ENCODE measurements at regions not wholly inside any gene's neighbourhood (a gene's known extent, or its start where the extent isn't known, plus 50 kb on each side); places are given as distances from the start of the nearest gene placed in this dataset.
"Not testable (repeated sequence)": the region's sequence is repeated elsewhere in the genome, so short reads cannot be mapped to it uniquely, and the experiment has no call there.

DNA sequence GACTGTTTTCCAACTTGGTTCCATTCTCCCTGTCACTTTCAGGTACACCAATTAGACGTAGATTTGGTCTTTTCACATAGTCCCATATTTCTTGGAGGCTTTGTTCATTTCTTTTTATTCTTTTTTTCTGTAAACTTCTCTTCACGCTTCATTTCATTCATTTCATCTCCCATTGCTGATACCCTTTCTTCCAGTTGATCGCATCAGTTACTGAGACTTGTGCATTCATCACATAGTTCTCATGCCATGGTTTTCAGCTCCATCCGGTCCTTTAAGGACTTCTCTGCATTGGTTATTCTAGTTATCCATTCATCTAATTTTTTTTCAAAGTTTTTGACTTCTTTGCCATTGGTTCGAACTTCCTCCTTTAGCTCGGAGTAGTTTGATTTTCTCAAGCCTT lies 66.9 kb upstream of the ADAMTS3 start:
- not testable (repeated sequence) for H4K20me1 ChIP-seq (ENCODE audit: control insufficient read depth, insufficient read depth, insufficient read length); H3K23ac ChIP-seq (ENCODE audit: insufficient read length, low read depth, low read length); H3K4me3 Mint-ChIP-seq; DNase-seq; H3K79me1 ChIP-seq (ENCODE audit: insufficient read depth, low read depth, low read length, poor library complexity, severe bottlenecking); H3K79me2 ChIP-seq (ENCODE audit: insufficient read depth, low read length); H2BK12ac ChIP-seq (ENCODE audit: insufficient read length, low read depth, low read length); H2AFZ ChIP-seq (ENCODE audit: low read length); H3K27ac ChIP-seq (ENCODE audit: insufficient read length, low read depth, low read length); H3K4me1 ChIP-seq (ENCODE audit: insufficient read depth, low read length); H4K91ac ChIP-seq (ENCODE audit: insufficient read length, low read depth, low read length); H3K23me2 ChIP-seq (ENCODE audit: insufficient read length, low read depth, low read length, poor library complexity, severe bottlenecking); H3K4me2 ChIP-seq (ENCODE audit: insufficient read depth, insufficient read length, low read length); H2BK15ac ChIP-seq (ENCODE audit: low read depth, low read length); H4K5ac ChIP-seq (ENCODE audit: insufficient read length, low read depth, low read length); H3K18ac ChIP-seq (ENCODE audit: insufficient read length, low read depth, low read length); H2BK20ac ChIP-seq (ENCODE audit: low read depth, low read length, poor library complexity, severe bottlenecking); H3K4me1 Mint-ChIP-seq; H3T11ph ChIP-seq (ENCODE audit: low read length); H3K4ac ChIP-seq (ENCODE audit: low read depth, low read length); H2BK120ac ChIP-seq (ENCODE audit: low read depth, low read length, poor library complexity, severe bottlenecking); H2AK5ac ChIP-seq (ENCODE audit: insufficient read length, low read length); H3K14ac ChIP-seq (ENCODE audit: insufficient read depth, low read length); H4K8ac ChIP-seq (replicated peaks; ENCODE audit: insufficient read length, low read depth, low read length); H3K27me3 ChIP-seq (ENCODE audit: insufficient read depth, low read length); H3K27me3 Mint-ChIP-seq (ENCODE audit: low read depth); H2BK5ac ChIP-seq (ENCODE audit: insufficient read length, low read length); H3K9ac ChIP-seq (ENCODE audit: extremely low read depth, insufficient read length, low read length); H3K56ac ChIP-seq (ENCODE audit: insufficient read length, low read depth, low read length); H3K27ac Mint-ChIP-seq
- peaks cover 9 to 30% (median 20%) of the 10 kb centered on the region in 3 experiments for H3K36me3 Mint-ChIP-seq (ENCODE audit: insufficient read depth in 1 of 3, low read depth in 3 of 3)
- no CpG with 5 or more reads among the region's 6 CpGs for WGBS (ENCODE audit: extremely low coverage, insufficient read length, low lambda C conversion rate)
- H3K9me3 ChIP-seq (ENCODE audit: control insufficient read depth, low read depth, low read length), result peaks cover 12% of the 10 kb centered on the region
- H3K9me3 Mint-ChIP-seq, result peaks cover 51 to 59% of the 10 kb centered on the region in 2 experiments

- H3K23me2 ChIP-seq (ENCODE audit: insufficient read length, low read depth, low read length, poor library complexity, severe bottlenecking); H3K23ac ChIP-seq (ENCODE audit: insufficient read length, low read depth, low read length); H3K27ac Mint-ChIP-seq; H4K91ac ChIP-seq (ENCODE audit: insufficient read length, low read depth, low read length); H2BK12ac ChIP-seq (ENCODE audit: insufficient read length, low read depth, low read length); H4K20me1 ChIP-seq (ENCODE audit: control insufficient read depth, insufficient read depth, insufficient read length); H3K27ac ChIP-seq (ENCODE audit: insufficient read length, low read depth, low read length); H2BK120ac ChIP-seq (ENCODE audit: low read depth, low read length, poor library complexity, severe bottlenecking); H2AFZ ChIP-seq (ENCODE audit: low read length); H2AK5ac ChIP-seq (ENCODE audit: insufficient read length, low read length); H2BK5ac ChIP-seq (ENCODE audit: insufficient read length, low read length); H2BK15ac ChIP-seq (ENCODE audit: low read depth, low read length); H3K79me2 ChIP-seq (ENCODE audit: insufficient read depth, low read length); H4K8ac ChIP-seq (replicated peaks; ENCODE audit: insufficient read length, low read depth, low read length); H3K27me3 ChIP-seq (ENCODE audit: insufficient read depth, low read length); H3K79me1 ChIP-seq (ENCODE audit: insufficient read depth, low read depth, low read length, poor library complexity, severe bottlenecking); H3T11ph ChIP-seq (ENCODE audit: low read length); DNase-seq; H3K4ac ChIP-seq (ENCODE audit: low read depth, low read length); H3K4me3 Mint-ChIP-seq; H3K27me3 Mint-ChIP-seq (ENCODE audit: low read depth); H3K18ac ChIP-seq (ENCODE audit: insufficient read length, low read depth, low read length); H3K14ac ChIP-seq (ENCODE audit: insufficient read depth, low read length); H2BK20ac ChIP-seq (ENCODE audit: low read depth, low read length, poor library complexity, severe bottlenecking); H3K9ac ChIP-seq (ENCODE audit: extremely low read depth, insufficient read length, low read length); H3K4me1 Mint-ChIP-seq; H3K56ac ChIP-seq (ENCODE audit: insufficient read length, low read depth, low read length); H3K4me1 ChIP-seq (ENCODE audit: insufficient read depth, low read length); H4K5ac ChIP-seq (ENCODE audit: insufficient read length, low read depth, low read length); H3K4me2 ChIP-seq (ENCODE audit: insufficient read depth, insufficient read length, low read length): not testable (repeated sequence)
- WGBS (ENCODE audit: extremely low coverage, insufficient read length, low lambda C conversion rate), result no CpG with 5 or more reads among the region's 7 CpGs
- Mint-ChIP-seq H3K9me3 (peaks cover 36 to 54% of the 10 kb centered on the region in 2 experiments), H3K36me3 (ENCODE audit: insufficient read depth in 1 of 3, low read depth in 3 of 3) (peaks cover 6 to 31% (median 15%) of the 10 kb centered on the region in 3 experiments)
- peaks cover 10% of the 10 kb centered on the region for H3K9me3 ChIP-seq (ENCODE audit: control insufficient read depth, low read depth, low read length)
These were observed 63.2 kb upstream of the ADAMTS3 start for GRCh38 chr4:72632253-72632652.

Data from H9 (cell line).